ENCODE measurements at regions not wholly inside any gene's neighbourhood (a gene's known extent, or its start where the extent isn't known, plus 50 kb on each side); places are given as distances from the start of the nearest gene placed in this dataset.
"Not testable (repeated sequence)": the region's sequence is repeated elsewhere in the genome, so short reads cannot be mapped to it uniquely, and the experiment has no call there.

GRCh38 chr2:239553376-239554000 is 152.7 kb upstream of the HDAC4 start:
- H3K27ac ChIP-seq = no peak overlapping the region
- no peak for TF ChIP-seq CTCF (IDR thresholded peaks at IDR 0.05)

GRCh38 chr2:239552213-239552926 is 151.6 kb upstream of the HDAC4 start:
- H3K27ac ChIP-seq = no peak overlapping the region
- no peak for TF ChIP-seq CTCF (IDR thresholded peaks at IDR 0.05)
- TF ChIP-seq ZFX (IDR thresholded peaks at IDR 0.05; ENCODE audit: borderline replicate concordance) = no peak

- no peak for TF ChIP-seq ZFX (IDR thresholded peaks at IDR 0.05; ENCODE audit: borderline replicate concordance)
- no peak for TF ChIP-seq CTCF (IDR thresholded peaks at IDR 0.05)
- H3K27ac ChIP-seq = no peak overlapping the region
These were observed 150.4 kb upstream of the HDAC4 start for GRCh38 chr2:239551206-239551605.

- no peak overlapping the region for H3K27ac ChIP-seq
- TF ChIP-seq CTCF (IDR thresholded peaks at IDR 0.05) = no peak
- no peak for TF ChIP-seq ZFX (IDR thresholded peaks at IDR 0.05; ENCODE audit: borderline replicate concordance)
These were observed 149.5 kb upstream of the HDAC4 start for GRCh38 chr2:239550357-239550756.

GRCh38 chr2:239549711-239550255 is 149.0 kb upstream of the HDAC4 start:
- TF ChIP-seq CTCF (IDR thresholded peaks at IDR 0.05) (no peak), ZFX (IDR thresholded peaks at IDR 0.05; ENCODE audit: borderline replicate concordance) (no peak)
- no peak overlapping the region for H3K27ac ChIP-seq

DNA sequence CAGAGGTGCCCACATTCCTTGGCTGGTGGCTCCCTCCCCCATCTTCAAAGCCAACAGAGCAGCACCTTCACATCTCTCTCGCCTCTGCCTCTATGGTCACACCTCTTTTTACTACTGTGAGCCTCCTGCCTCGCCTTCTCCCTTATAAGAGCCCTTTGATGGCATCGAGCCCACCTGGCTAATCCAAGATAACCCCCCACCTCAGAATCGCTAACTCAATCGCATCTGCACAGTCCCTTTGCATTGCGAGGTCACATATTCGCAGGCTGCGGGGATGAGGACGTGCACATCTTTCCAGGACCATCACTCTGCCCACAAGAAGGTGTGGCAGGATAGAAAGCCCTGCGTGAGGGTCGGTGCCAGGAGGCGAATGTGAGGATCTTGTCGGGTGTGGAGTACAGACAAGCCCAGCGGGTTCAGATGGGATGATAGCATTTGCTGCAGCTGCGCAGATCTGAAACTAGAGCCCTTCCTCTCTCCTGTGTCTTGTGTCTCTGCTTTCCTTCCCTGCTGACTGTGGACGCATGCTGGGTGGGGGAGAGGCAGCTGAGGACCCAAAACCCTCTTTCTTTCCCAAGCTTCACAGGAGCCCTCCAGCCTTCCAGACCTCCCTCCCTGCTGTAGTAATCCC is 148.3 kb upstream of the HDAC4 start:
- H3K27ac ChIP-seq = no peak overlapping the region
- TF ChIP-seq CTCF (IDR thresholded peaks at IDR 0.05) (no peak), ZFX (IDR thresholded peaks at IDR 0.05; ENCODE audit: borderline replicate concordance) (no peak)

- H3K27ac ChIP-seq = no peak overlapping the region
- TF ChIP-seq ZFX (IDR thresholded peaks at IDR 0.05; ENCODE audit: borderline replicate concordance) (no peak), CTCF (IDR thresholded peaks at IDR 0.05) (no peak)
These were observed 147.6 kb upstream of the HDAC4 start for GRCh38 chr2:239548451-239548871.

GRCh38 chr2:239547140-239547539 is 146.3 kb upstream of the HDAC4 start:
- not testable (repeated sequence) for H3K27ac ChIP-seq

Data from 22Rv1 (cell line).